ENCODE measurements at regions not wholly inside any gene's neighbourhood (a gene's known extent, or its start where the extent isn't known, plus 50 kb on each side); places are given as distances from the start of the nearest gene placed in this dataset.

DNA sequence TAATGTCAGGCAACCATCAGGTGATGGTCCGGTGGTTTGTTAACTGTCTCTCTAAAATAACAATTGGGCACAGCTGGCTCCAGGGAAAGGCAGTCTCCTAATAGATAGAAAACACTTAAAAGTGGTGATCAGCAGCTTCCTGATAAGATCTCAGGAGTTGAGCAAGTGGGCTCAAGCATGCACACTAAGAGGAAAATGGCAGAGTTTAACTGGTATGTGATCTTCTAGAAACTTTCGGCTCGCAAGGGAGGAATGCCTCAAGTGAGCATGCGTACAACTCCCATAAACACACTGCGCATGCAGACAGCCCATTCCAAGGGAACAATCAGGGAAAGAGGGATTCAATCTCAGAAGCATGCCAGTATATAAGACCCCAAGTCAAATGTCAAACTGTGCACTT, 52.2 kb upstream of the VTCN1 start:
- intact Hi-C loops (cut with DNase I), result no loop called here
- no peak for DNase-seq

- intact Hi-C loops (cut with DNase I), result no loop called here
- no peak for DNase-seq
These were observed 50.7 kb upstream of the VTCN1 start for GRCh38 chr1:117261424-117261785.

DNA sequence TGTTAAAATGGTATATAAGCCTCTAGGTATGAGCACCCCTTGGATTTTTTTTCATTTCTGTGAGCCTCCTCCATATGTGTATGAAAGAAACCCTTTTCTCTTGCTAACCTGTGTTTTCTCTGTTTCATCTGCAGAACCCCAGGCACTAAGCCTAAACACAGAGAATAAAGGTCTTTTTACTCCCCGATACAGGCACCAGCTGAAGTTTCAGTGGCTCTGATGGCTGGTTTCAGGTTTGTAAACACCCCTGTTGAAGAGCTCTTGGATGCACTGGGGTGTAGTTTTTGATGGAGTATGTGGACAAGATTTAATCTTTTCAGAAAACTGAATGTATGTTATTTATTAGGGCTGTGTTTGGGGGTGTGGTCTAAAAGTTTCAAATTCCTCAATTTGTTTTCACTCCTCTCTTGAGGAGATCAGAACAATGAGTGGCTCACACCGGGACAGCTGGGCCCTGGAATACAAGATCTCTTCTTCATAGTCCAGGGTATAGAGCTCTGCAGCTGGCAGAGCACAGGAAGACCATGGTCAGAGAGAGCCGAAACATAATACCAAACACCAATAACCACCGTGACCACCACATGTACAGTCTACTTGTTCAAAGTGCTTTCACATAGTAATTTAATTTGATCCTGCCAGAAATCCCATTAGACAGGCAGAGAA, 50.2 kb upstream of the VTCN1 start:
- intact Hi-C loops (cut with DNase I), result no loop called here
- no peak for DNase-seq
